C4-2B (cell line): ENCODE measurements at regions not wholly inside any gene's neighbourhood (a gene's known extent, or its start where the extent isn't known, plus 50 kb on each side); places are given as distances from the start of the nearest gene placed in this dataset.

Source experiments
- ZFX ChIP-seq: fragments of 450-650 bp; IDR thresholded peaks from 2 replicates; pipeline ENCODE4 v1.6.1; 2017
- TF ChIP-seq, protein P1 (sequence below): fragments of 450-650 bp; conservative IDR thresholded peaks from 2 replicates; pipeline ENCODE4 v1.5.1; 2017; ENCODE audit warnings: mild to moderate bottlenecking

DNA sequence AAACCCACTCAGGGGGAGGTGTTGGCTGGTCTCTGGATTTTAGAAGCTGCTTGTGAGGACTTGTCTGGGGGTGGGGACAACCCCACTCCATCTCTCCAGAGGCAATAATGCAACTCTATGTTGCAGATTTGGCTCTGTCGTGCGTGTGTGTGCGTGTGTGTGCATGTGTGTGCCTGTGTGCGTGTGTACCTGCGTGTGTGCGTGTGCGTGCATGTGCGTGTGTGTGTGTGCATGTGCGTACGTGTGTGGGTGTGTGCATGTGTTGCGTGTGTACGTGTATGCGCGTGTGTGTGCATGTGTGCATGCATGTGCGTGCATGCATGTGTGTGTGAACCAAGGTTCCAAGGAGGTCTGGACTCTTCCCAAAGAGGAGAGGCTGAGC, 120.4 kb upstream of the LHX1 start:
- TF ChIP-seq, protein P1, sequence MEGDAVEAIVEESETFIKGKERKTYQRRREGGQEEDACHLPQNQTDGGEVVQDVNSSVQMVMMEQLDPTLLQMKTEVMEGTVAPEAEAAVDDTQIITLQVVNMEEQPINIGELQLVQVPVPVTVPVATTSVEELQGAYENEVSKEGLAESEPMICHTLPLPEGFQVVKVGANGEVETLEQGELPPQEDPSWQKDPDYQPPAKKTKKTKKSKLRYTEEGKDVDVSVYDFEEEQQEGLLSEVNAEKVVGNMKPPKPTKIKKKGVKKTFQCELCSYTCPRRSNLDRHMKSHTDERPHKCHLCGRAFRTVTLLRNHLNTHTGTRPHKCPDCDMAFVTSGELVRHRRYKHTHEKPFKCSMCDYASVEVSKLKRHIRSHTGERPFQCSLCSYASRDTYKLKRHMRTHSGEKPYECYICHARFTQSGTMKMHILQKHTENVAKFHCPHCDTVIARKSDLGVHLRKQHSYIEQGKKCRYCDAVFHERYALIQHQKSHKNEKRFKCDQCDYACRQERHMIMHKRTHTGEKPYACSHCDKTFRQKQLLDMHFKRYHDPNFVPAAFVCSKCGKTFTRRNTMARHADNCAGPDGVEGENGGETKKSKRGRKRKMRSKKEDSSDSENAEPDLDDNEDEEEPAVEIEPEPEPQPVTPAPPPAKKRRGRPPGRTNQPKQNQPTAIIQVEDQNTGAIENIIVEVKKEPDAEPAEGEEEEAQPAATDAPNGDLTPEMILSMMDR: no peak
- TF ChIP-seq ZFX: no peak
